ENCODE measurements at regions not wholly inside any gene's neighbourhood (a gene's known extent, or its start where the extent isn't known, plus 50 kb on each side); places are given as distances from the start of the nearest gene placed in this dataset.

DNA sequence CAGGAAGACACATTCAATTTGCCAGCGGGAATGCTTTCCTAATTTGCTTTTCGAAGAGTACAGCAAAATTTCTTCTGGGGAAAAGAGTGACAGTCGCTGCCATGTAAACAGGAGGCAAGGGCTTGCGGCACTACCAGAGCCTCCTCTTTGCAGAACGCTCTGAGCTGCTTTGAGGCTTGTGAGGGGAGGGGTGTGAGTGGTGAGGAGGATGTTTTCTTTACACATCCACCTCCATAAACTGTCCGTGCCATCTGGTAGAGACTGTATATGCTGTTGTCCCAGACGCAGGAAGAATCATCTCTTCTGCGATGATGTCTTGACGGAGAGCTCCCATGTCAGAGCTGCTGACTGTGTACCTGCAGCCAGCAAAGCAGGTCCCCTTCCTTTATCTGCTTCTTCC, 138.0 kb downstream of the SOCS6 start:
- Histone ChIP-seq H3K27ac (no peak overlapping the region), H3K4me2 (no peak overlapping the region), H3K4me1 (peaks cover 25% of the 10 kb centered on the region), H3K9ac (no peak overlapping the region), H3K9me3 (no peaks in the 10 kb centered on the region), H3K4me3 (no peak overlapping the region), H3K36me3 (no peaks in the 10 kb centered on the region), H3K27me3 (no peaks in the 10 kb centered on the region), H4K20me1 (no peaks in the 10 kb centered on the region)
- no peak for TF ChIP-seq Cebpa-rat (IDR thresholded peaks at IDR 0.05)

DNA sequence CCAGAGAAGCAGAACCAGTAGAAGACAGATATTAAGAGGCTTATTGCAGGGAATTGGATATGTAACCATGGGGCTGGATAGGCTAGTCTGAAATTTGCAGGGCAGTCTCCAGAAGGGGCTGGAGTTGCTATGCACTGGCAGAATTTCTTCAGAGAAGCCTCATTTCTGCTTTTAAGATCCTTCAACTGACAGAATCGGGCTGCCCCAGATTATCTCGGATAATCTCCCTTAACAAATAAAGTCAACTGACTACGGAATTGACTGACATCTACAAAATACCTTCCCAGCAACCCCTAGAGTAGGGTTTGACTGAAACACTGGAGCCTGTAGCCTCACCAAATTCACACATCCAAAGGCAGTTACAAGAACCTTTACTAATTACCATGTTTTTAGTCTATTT, 136.4 kb downstream of the SOCS6 start:
- Histone ChIP-seq H3K27me3 (no peaks in the 10 kb centered on the region), H3K4me3 (no peak overlapping the region), H3K4me1 (peaks cover 25% of the 10 kb centered on the region), H3K36me3 (no peaks in the 10 kb centered on the region), H3K27ac (no peak overlapping the region), H3K9me3 (no peaks in the 10 kb centered on the region), H3K9ac (no peak overlapping the region), H3K4me2 (no peak overlapping the region), H4K20me1 (no peaks in the 10 kb centered on the region)
- no peak for TF ChIP-seq Cebpa-rat (IDR thresholded peaks at IDR 0.05)

GRCh38 chr18:70423988-70424387, 135.1 kb downstream of the SOCS6 start:
- Histone ChIP-seq H3K27me3 (no peaks in the 10 kb centered on the region), H3K4me2 (peak overlapping the region; percentile 57), H4K20me1 (no peaks in the 10 kb centered on the region), H3K4me1 (peaks cover 25% of the 10 kb centered on the region), H3K9me3 (no peaks in the 10 kb centered on the region), H3K9ac (no peak overlapping the region), H3K27ac (no peak overlapping the region), H3K36me3 (no peaks in the 10 kb centered on the region), H3K4me3 (no peak overlapping the region)
- TF ChIP-seq Cebpa-rat (IDR thresholded peaks at IDR 0.05), result no peak

GRCh38 chr18:70423120-70423519, 134.3 kb downstream of the SOCS6 start:
- no peaks in the 10 kb centered on the region for H4K20me1 ChIP-seq
- H3K9ac ChIP-seq, result no peak overlapping the region
- no peak overlapping the region for H3K4me3 ChIP-seq
- no peak for TF ChIP-seq Cebpa-rat (IDR thresholded peaks at IDR 0.05)
- H3K36me3 ChIP-seq, result no peaks in the 10 kb centered on the region
- no peak overlapping the region for H3K27ac ChIP-seq
- H3K9me3 ChIP-seq, result no peaks in the 10 kb centered on the region
- H3K4me1 ChIP-seq, result peaks cover 25% of the 10 kb centered on the region
- no peaks in the 10 kb centered on the region for H3K27me3 ChIP-seq
- H3K4me2 ChIP-seq, result peak overlapping the region; percentile 57

DNA sequence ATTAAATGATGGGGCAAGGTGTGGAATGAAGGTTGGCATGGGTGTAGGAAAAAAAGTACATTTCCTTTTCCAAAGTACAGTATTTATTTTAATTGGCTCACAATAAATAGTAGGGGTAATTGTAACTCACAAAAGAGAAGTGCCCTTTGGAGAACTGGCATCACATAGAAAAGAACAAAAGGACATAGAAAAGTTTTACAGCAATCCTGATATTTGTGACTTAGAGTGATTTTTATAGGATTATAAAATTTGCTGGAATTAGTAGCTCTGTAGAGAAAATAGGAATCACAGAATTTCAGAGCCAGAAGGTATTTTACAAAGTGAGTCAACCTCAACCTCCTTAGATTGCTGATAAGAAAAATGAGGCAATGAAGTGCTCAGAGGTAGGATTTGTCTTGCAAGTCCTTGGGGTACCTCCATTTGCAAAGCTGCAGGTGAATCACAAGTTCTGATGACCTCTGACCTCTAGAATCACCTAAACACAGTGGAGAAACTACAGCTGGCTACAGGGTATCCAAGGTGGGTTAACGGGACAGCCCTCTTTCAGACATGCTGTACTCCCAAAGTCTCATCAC, 133.6 kb downstream of the SOCS6 start:
- Histone ChIP-seq H3K9me3 (no peaks in the 10 kb centered on the region), H3K36me3 (no peaks in the 10 kb centered on the region), H4K20me1 (no peaks in the 10 kb centered on the region), H3K27me3 (no peaks in the 10 kb centered on the region), H3K4me3 (no peak overlapping the region), H3K4me1 (peaks cover 25% of the 10 kb centered on the region), H3K27ac (no peak overlapping the region), H3K9ac (no peak overlapping the region), H3K4me2 (peak overlapping the region; percentile 57; the same call in 1 of the 2 replicates)
- no peak for TF ChIP-seq Cebpa-rat (IDR thresholded peaks at IDR 0.05)

GRCh38 chr18:70421471-70422390, 132.9 kb downstream of the SOCS6 start:
- H3K4me1 ChIP-seq, result peaks cover 25% of the 10 kb centered on the region
- H4K20me1 ChIP-seq, result no peaks in the 10 kb centered on the region
- H3K4me3 ChIP-seq, result no peak overlapping the region
- H3K27ac ChIP-seq, result no peak overlapping the region
- H3K9ac ChIP-seq, result no peak overlapping the region
- no peaks in the 10 kb centered on the region for H3K36me3 ChIP-seq
- peak overlapping the region; percentile 13; the same call in 1 of the 2 replicates for H3K4me2 ChIP-seq
- no peaks in the 10 kb centered on the region for H3K9me3 ChIP-seq
- TF ChIP-seq Cebpa-rat (IDR thresholded peaks at IDR 0.05), result no peak
- H3K27me3 ChIP-seq, result no peaks in the 10 kb centered on the region

DNA sequence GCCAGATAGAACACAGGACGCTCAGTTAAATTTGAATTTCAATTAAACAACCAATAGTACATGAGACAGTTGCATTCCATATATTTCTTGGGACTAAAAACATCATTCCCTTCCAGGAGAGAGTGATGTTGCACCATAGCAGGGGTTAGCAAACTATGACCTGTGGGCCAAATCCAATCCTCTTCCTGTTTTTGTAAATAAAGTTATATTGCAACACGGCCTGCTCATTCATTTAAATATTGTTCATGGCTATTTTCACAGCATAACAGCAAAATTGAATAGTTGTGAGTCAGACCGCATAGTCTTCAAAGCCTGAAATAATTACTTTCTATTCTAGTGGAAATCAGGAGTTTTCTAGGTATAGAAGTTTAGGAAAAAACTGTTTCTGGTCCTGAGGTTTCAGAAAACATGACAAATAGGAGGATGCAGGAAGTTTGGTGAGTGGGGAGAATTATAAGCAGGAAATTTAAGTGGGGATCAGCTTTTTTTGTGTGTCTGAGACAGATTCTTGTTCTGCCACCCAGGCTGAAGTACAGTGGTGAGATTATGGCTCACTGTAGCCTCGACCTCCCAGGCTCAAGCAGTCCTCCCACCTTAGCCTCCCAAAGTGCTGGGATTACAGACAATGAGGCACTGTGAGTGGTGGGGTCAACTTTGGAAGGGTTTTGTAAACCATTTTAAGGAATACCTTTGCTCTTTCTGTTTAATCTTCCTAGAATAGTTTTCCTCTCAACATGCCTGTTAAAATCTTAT, 131.5 kb downstream of the SOCS6 start:
- peaks cover 25% of the 10 kb centered on the region for H3K4me1 ChIP-seq
- no peak overlapping the region for H3K9ac ChIP-seq
- H3K27me3 ChIP-seq, result no peaks in the 10 kb centered on the region
- H3K4me3 ChIP-seq, result no peak overlapping the region
- no peak overlapping the region for H3K27ac ChIP-seq
- no peak for TF ChIP-seq Cebpa-rat (IDR thresholded peaks at IDR 0.05)
- H3K36me3 ChIP-seq, result no peaks in the 10 kb centered on the region
- H3K9me3 ChIP-seq, result no peaks in the 10 kb centered on the region
- H3K4me2 ChIP-seq, result no peak overlapping the region
- no peaks in the 10 kb centered on the region for H4K20me1 ChIP-seq

- no peak overlapping the region for H3K4me3 ChIP-seq
- no peak overlapping the region for H3K9ac ChIP-seq
- no peak overlapping the region for H3K4me2 ChIP-seq
- no peaks in the 10 kb centered on the region for H3K27me3 ChIP-seq
- H3K9me3 ChIP-seq, result no peaks in the 10 kb centered on the region
- H4K20me1 ChIP-seq, result no peaks in the 10 kb centered on the region
- no peak overlapping the region for H3K27ac ChIP-seq
- H3K36me3 ChIP-seq, result no peaks in the 10 kb centered on the region
- peaks cover 25% of the 10 kb centered on the region for H3K4me1 ChIP-seq
- no peak for TF ChIP-seq Cebpa-rat (IDR thresholded peaks at IDR 0.05)
Observed at GRCh38 chr18:70419526-70419925, 130.7 kb downstream of the SOCS6 start.

GRCh38 chr18:70418546-70419311, 129.9 kb downstream of the SOCS6 start:
- no peaks in the 10 kb centered on the region for H3K9me3 ChIP-seq
- no peaks in the 10 kb centered on the region for H4K20me1 ChIP-seq
- H3K4me1 ChIP-seq, result peaks cover 18% of the 10 kb centered on the region
- H3K4me2 ChIP-seq, result no peak overlapping the region
- no peaks in the 10 kb centered on the region for H3K36me3 ChIP-seq
- H3K4me3 ChIP-seq, result no peak overlapping the region
- H3K27ac ChIP-seq, result no peak overlapping the region
- TF ChIP-seq Cebpa-rat (IDR thresholded peaks at IDR 0.05), result no peak
- H3K9ac ChIP-seq, result no peak overlapping the region
- H3K27me3 ChIP-seq, result no peaks in the 10 kb centered on the region

Measured in BLaER1 (cell line).